ENCODE measurements at regions not wholly inside any gene's neighbourhood (a gene's known extent, or its start where the extent isn't known, plus 50 kb on each side); places are given as distances from the start of the nearest gene placed in this dataset.

GRCh38 chr11:97367406-97368083, 977.7 kb downstream of the JRKL start:
- no peak for TF ChIP-seq CTCF (IDR thresholded peaks at IDR 0.05; ENCODE audit: low read depth, low read length)
- no peak for DNase-seq (ENCODE audit: extremely low read depth, low read depth)

- DNase-seq (ENCODE audit: extremely low read depth, low read depth): no peak
- no peak for TF ChIP-seq CTCF (IDR thresholded peaks at IDR 0.05; ENCODE audit: low read depth, low read length)
Measured at GRCh38 chr11:97389270-97389669, 999.5 kb downstream of the JRKL start.

- TF ChIP-seq CTCF (IDR thresholded peaks at IDR 0.05; ENCODE audit: low read depth, low read length): no peak
- DNase-seq (ENCODE audit: extremely low read depth, low read depth): no peak
Measured at GRCh38 chr11:97398246-97398645, 1008.4 kb downstream of the JRKL start.

- no peak for DNase-seq (ENCODE audit: extremely low read depth, low read depth)
- no peak for TF ChIP-seq CTCF (IDR thresholded peaks at IDR 0.05; ENCODE audit: low read depth, low read length)
Measured at GRCh38 chr11:97409141-97409540, 1019.3 kb downstream of the JRKL start.

- DNase-seq (ENCODE audit: extremely low read depth, low read depth): no peak
- no peak for TF ChIP-seq CTCF (IDR thresholded peaks at IDR 0.05; ENCODE audit: low read depth, low read length)
Measured at GRCh38 chr11:97414801-97415200, 1025.0 kb downstream of the JRKL start.

- TF ChIP-seq CTCF (IDR thresholded peaks at IDR 0.05; ENCODE audit: low read depth, low read length): no peak
- no peak for DNase-seq (ENCODE audit: extremely low read depth, low read depth)
Measured at GRCh38 chr11:97419729-97420128, 1029.9 kb downstream of the JRKL start.

GRCh38 chr11:97428247-97428790, 1038.5 kb downstream of the JRKL start:
- TF ChIP-seq CTCF (IDR thresholded peaks at IDR 0.05; ENCODE audit: low read depth, low read length): no peak
- DNase-seq (ENCODE audit: extremely low read depth, low read depth): no peak

All from AG09319 (cell line).